T-helper 2 cell treated with Interferon-gamma antibody and Interleukin-4, amounts not matched to agents 100 ng/mL and 5 ng/mL, for 36 hours (primary cell): ENCODE measurements at regions not wholly inside any gene's neighbourhood (a gene's known extent, or its start where the extent isn't known, plus 50 kb on each side); places are given as distances from the start of the nearest gene placed in this dataset.

ENCODE experiments used
- intact Hi-C: fragments of 100-400 bp; cut with micrococcal nuclease; formaldehyde crosslinking; loops from one replicate; pipeline ENCODE4 v1.15.1; 2023

DNA sequence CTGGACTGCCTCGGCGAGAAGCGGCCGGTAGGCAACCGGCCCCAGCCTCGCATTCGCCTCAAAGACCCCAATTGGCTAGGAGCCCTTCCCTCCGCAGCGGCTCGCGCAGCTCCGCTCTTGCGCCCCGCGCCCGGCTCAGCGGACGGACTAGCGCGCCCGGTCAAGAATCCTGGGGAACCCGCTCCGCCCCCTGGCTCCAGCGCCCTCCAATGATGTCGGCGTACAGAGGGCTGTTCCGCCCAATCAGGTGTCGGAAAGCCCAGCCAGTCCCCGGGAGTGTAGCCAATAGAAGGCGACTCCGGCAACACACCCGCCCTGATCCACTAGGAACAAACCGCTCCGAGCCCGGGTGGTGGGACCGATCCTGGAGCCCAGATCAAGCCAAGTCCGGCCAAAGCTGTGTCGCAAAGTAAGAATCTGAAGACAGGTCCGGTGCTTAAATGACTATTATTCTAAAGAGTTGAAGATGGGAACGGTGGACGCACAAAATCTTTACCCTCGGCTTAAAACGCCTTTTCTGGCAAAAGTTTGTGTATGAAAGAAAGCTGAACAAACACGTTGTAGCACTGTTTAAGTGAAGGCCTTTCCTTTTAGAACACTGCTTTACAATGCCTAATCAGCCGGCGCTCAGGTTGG lies 132.2 kb downstream of the OGFRL1 start:
- intact Hi-C loops = no loop called here

DNA sequence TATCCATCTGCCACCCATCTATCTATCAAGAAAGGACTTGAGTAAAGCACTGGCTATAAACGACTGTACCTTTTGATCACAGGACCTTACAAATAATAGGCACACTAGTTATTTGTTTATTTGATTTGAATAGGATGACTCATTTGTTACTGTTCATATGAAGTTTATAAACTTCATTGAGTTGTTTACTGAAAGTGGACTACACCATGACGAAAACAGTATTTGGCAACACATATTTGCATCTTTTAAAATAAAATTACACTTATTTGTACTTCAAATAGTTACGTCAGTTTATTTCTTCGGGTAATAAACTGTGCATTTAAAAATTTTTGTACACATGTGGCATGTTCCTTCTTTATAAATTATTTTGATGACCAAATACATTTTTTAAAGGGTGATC lies 133.0 kb downstream of the OGFRL1 start:
- intact Hi-C loops = no loop called here

DNA sequence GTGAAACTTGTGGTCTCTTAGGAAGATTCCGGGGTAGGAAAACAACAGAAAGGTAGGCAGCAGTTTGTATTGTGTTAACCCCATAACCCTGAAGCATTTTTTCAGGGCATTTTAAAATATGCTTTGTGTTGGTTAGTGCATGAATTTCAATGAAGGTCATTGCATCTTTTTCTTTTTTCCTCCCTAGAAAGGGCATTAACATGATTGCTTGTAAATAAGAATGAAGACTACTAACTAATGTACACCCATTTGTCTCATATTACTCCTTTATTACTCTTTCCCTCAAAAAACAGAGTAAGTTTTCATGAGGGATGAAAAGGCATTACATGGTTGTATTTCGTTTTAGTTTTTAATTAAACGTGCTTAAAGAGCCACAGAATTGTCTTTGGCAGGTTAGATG lies 141.4 kb downstream of the OGFRL1 start:
- intact Hi-C loops = no loop called here

DNA sequence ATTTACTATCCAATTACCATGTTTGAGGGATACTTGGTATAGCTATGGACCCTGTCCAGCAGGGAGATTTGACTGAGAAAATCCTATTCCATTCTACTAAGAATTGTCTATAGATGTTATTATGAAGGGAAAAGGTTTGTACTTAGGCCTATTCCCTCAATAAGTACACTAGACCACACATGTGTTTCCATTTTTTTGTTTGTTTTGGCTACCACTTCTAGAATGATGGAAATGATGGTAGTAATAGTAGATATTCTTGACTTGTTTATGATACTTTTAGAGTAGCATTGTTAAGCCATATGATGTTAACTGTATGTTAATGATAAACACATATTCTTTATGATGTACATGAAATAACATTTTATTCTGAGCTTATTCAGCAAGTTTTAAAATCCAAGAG lies 144.8 kb downstream of the OGFRL1 start:
- intact Hi-C loops = no loop called here

DNA sequence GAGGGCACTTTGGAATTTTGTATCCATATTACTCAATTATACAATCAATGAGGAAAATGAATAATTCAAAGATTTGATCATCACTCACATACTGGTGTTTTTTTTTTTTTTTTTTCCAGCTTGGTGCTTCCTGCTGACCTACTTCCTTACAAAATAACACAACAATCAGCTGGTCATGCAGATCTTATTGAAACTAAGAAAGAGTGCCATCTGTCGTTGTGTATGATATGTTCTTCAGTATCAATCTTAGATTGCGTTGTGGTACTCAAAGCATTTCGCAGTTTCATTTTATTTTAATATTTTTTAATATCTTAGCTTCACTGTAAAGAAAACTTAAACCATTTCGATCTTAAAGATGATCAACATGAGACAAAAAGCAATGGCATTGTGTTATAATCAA lies 155.6 kb downstream of the OGFRL1 start:
- intact Hi-C loops = no loop called here

DNA sequence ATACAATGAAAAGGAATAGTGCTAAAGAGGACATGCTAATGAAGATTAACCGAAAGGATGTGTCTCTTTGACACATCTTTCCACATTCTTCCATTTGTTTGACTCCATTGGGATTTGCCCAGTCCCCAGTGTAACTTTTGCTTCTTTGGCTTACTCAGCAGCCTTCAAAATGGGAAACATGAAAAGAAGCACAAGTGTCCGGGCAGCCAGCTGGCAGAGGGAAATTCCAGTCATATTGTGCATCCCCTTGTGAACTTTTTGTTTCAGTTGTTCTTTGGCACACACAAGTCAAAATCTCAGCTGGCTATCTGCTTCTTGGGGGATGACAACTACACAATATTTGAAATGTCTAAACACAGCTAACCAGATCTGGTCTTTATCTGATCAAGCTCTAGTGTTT lies 157.4 kb downstream of the OGFRL1 start:
- intact Hi-C loops = no loop called here

DNA sequence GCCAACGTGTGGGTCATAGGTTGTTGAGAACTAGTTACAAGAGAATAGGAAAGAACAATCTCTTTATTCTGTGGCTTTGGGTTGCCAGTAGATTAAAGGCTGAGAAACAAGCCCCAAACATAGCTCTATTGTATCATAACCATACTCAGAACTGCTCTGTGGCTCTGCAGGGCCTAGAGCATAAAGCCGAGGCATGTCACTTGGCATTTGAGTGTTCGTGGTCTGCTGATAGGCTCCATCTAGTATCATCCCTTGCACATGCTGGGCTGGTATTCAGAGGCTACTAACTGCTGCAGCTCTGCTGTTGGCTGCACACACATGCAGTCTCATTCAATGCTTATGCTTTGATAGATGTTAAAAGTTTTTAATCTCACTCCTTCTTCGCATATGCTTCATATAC lies 157.9 kb downstream of the OGFRL1 start:
- intact Hi-C loops = no loop called here

DNA sequence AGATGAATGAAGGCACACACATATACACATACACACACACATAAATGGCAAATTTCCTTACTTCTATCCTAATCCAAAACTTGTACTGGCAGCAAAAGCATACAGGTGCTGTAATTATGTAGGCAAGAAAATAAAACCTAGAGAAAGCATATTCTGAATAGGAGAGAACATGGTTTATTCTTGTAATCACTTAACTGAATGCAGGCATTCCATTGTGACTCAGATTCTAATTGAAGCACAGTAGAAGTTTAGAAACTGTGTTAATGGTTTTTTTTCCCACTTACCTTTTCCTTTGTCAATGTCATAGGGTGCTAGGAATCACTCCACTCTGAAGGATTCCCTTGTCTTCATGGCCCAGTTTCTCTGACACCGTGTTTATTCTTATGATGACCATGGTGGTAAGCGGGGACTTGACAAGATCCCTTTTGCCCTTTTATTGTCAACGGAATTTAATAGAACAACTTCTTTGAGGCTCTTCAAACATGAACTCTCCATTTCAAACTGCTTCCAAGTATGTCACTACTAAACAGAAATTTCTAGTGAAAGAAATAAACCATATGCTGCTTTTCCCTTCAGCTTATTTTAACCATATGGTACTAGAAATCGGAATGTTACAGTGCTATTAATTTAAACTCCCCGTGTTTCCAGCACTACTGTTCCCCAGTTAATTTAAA lies 164.2 kb downstream of the OGFRL1 start:
- intact Hi-C loops = no loop called here

DNA sequence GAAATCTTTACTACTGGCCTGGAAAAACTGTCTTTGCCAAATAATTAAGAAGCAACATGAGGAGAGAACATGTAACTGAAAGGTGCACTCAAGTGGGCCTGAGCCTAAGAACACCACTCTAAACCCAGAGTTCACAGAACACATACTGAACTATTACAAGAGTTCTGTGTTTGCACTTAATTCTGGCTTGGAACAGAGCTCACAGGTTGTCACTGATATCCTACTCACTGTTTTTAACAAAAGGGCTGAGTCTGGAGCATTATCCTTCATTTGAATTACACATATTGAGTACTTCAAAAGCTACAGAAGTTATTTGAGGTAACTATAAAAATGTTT lies 164.7 kb downstream of the OGFRL1 start:
- intact Hi-C loops = no loop called here

DNA sequence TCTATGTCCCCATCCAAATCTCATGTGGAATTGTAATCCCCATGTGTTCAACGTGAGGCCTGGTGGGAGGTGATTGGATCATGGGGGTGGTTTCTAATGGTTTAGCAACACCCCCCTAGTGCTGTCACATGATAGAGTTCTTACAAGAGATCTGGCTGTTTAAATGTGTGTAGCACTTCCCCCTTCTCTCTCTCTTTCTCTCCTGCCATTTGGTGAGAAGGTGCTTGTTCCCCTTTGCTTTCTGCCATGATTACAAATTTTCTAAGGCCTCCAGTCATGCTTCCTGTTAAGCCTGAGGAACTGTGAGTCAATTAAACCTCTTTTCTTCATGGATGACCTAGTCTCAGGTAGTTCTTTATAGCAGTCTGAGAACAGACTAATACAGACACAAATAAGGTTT lies 165.4 kb downstream of the OGFRL1 start:
- intact Hi-C loops = no loop called here

DNA sequence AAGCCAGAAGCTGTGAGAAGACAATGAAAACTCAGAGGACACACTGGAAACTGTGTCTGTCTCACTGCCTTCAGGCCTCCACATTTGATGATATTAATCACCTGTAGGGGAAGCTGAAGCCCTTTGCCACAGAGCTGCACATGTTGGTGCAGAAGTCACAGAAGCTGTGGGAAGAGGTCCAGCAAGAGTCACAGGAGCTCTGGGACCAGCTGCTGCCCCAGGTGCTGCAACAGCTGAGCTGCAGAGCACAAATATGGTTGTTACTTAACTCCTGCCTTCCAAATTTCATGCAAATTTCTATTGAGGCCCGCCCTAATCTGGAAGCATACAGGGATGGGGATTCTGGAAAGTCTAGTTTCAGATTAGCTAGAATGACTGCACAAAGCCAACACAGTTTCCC lies 169.3 kb downstream of the OGFRL1 start:
- intact Hi-C loops = no loop called here

DNA sequence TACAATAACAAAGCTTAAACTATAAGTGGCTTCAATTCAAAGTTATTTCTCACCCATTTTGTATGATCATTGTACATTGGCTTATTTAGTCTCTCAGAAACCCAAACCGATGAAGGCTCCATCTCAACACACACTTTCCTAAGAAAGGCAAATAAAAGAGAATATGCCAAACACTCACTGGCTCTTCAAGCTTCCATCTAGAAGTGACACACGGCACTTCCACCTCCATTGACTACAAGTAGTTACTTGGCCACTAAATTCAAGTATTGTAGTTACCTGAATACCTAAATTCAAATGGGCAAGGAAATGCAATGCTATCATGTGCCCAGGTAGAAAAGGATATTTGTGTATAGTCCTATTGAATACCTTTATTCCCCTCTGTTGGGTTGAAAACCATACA lies 170.6 kb downstream of the OGFRL1 start:
- intact Hi-C loops = no loop called here

DNA sequence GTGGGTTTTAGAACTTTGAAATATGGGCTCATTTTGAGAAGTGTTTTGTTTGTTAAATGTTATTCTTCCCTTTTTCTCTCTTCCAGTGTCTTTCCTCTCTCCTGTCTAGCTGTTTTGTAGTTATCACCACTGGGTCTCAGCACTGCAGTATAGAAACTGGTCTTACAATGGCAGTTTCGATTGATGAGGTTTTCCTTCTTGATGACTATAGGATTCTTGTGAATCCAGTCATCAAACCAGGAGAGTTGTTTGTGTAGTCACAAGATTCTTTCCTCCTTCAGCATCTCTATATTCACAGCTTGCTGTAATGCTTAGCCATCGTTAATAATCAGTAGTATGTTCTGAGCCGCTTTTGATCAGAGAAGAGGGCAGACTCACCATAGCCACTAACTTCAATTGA lies 172.3 kb downstream of the OGFRL1 start:
- intact Hi-C loops = no loop called here

DNA sequence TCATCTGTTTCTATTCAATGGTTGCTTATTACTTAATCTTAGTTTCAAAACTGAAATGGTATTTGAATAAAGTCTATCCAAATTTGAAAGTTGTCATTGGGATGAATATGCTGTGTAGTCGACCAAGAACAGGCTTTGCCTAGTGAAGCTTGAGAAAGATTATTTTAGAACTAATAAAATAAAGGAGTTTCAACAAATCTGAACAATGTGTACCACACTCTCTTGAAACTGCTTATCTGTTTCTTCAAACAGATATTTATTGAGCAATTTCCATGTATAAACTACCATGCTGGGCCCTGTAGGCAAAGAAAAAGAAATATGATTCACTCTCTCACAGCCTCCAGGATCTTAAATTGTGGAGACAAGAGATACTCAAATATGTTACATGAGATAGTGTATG lies 174.4 kb downstream of the OGFRL1 start:
- intact Hi-C loops = no loop called here

DNA sequence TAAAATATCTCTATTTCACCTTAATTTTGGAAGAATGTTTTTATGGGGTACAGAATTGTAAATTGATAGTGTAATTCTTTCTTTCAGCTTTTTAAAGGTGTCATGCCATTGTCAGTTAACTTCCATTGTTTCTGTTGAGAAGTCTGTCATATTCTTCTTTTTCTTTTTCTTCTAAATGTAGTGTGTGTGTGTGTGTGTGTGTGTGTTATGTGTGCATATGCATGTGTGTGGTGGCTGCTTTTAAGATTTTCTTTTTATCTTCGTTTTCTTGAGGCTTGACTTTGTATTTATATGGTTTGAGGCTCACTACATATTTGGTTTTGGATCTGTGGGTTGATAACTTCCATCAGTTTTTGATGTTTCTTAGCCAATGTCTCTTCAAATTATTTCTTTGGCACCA lies 176.5 kb downstream of the OGFRL1 start:
- intact Hi-C loops = no loop called here

DNA sequence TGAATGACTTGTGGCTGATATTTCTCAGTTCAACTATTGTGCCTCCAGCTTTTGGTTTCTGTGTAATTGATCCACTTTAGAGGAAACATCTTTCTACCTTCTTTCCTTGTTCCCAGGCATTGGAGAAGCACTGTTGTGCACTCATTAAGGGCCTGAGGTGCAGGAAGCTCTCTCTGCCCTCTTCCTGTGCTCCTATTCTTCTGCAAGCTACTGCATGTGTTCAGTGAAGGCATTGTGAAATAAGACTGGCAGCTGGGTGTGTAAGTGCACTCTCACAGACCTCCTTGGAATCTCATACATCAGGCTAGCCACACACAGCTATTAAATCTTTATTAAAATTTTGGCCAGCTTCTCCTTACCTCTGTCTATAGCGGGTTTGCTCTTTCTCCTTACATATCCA lies 177.8 kb downstream of the OGFRL1 start:
- intact Hi-C loops = no loop called here

DNA sequence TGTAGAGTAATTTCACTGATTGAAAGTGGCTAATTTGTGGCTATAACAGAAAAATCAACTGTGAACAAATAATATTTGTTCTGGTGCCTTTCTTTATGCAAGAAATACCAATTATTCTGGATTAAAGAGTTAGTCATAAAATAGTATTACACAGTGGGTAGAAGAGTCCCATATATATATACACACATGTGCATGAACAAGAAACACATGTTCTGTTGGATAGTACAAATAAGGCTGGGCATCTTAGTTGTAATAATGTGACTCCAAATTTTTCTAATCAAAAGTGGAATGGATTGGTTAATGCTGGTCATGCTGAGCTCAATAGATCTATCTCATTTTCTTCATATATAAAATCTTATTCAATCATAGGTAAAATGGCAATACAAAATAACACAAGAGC lies 179.4 kb downstream of the OGFRL1 start:
- intact Hi-C loops = no loop called here

DNA sequence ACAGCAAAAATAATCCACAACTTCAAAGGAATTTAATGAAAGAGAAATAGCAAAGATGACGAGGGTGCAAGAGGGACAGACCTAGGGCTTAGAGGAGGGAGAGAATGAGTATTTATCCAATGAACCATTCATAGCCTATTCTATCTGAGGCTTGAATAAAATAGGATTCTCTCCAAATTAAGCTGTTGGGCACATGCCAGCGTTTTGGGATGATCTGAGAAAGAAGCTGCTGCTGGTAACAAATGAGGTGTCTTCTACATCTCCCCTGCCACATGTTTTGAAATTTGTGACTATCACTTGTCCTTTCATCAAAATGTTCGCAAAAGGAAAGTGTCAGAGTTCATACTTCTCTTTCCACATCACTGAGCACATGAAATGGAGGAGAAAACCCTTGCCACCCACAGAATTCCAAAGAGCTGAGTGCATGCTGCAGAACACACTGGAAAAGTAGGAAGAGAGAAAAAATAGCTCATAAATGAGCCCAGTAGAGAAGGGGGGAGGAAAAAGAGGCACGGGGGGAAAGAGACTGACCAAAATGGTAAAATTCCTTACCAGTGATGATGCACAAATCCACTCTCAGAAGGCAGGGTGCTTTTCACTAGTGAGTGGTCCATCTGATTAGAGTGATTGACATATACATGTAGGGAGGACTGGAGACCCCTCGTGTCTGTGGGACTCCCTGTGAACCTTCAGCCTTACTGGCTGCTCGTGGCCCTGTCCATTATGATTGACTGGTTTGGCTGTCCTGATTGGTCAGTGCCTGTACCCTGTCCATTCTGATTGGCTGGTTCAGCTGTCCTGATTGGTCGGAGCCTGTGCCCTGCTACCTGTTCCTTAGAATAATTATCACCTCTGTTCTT lies 180.5 kb downstream of the OGFRL1 start:
- intact Hi-C loops = no loop called here

DNA sequence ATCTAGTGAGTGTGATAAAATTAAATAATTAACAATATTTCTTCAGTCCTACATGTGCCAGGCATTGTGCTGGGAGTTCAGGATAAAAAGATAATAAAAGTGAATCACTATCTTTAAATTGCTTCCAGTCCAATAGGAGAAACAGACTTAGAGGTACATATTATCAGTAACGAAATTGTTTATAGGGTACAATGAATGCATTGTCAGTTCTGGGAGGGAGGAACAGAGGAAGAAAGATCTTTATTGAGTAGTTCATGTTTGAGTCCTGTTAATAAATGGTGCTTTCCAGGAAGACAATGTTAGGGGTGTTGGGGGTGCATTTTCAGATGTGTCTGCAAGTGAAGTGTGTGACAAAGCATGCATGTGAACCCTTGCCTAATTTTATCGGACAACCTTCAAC lies 183.1 kb downstream of the OGFRL1 start:
- intact Hi-C loops = no loop called here

DNA sequence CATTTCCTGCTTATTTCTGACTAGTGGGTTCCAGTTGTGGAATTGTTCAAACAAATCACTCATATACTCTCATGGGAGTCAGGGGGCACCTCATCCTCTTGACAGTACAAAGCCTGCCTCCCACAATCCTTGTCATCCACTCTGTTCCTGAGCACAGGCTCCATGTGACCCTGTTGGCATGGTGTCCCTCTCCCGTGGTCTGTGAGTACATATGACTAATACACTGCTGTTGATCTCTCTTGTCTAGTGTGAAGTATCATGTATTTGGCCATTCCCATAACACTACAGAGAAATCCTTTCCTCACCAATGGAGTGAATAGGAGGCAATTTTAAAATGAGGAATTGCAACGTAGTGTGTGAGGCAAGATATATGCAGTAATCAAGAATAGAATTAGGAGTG lies 185.3 kb downstream of the OGFRL1 start:
- intact Hi-C loops = no loop called here

DNA sequence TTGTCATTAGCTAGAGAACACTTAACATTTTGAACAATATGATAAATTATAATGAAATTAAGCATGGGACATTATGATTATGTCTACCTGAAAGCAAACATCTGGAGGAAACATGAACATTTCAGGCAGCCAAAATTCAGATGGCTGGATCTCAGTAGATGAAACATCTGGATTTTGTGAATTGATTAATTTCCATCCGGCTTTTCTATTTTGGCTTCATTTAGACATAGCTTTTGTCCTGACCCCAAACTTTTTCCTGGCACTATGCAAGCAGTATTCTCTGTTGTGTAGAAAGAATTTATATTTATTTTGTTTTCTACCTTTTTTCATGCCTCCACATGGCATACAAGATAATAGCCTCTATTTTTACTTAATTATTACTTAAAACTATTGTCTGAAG lies 186.3 kb downstream of the OGFRL1 start:
- intact Hi-C loops = no loop called here

DNA sequence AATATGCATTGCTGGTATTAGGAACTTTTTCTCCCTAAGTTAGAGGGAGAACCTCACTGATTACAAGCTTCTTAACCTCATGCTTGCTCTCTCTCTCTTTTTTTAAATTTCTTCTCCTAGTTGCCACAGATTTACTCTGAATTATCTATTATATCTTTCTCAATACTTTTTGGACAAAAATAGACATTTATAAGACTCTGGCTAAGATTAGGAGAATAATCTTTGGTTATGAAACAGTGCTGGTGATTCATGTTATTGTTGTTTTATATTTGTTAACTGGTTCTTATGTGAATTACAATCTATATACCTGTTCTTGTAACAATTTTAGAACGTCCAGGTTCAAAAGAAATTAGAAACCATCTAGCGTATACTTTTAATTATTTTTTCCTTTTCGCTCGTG lies 187.8 kb downstream of the OGFRL1 start:
- intact Hi-C loops = no loop called here

DNA sequence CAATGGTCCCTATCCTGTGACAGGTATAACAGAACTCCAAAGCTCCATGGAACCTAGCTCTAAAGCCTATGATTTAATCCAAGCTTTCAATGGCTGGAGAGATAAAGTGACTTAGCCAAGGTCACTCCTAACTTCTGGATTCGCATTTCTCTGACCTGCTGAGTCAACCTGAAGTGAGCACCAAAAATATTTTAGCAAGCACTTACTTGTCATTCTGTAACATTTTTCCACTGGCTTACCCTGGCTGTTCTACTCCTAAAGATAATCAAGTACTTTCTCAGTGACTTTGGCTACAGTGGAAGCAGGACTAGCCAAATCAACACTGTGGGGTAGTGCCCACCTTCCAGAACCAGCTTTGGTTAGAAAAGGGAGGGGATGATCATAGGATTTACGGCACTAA lies 188.3 kb downstream of the OGFRL1 start:
- intact Hi-C loops = no loop called here
